NCI-H1436 treated with DMSO at 0.1 percent for 48 hours (cell line): ENCODE measurements at regions not wholly inside any gene's neighbourhood (a gene's known extent, or its start where the extent isn't known, plus 50 kb on each side); places are given as distances from the start of the nearest gene placed in this dataset.
"Not testable (repeated sequence)": the region's sequence is repeated elsewhere in the genome, so short reads cannot be mapped to it uniquely, and the experiment has no call there.

Experiments used
- DNase-seq: peaks from one replicate; lab custom pipeline; 2025; lab: John Stamatoyannopoulos, UW

DNA sequence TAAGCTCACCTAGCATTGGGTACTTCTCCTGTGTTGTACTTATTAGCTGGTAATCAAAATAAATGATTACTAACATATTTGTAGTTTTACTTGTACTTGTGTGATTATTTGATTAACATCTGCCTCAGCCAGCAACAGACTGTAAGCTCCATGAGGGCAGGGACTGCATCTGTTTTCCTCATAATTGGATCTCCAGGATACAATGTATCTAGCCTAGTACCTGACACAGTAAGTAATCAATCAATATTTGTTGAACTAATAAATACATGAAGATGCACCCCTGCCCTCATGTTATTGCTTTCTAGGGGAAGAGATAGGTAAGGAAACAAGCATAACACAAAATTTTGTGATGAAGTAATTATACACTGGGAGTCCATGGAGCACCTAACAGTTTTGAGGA, 101.5 kb downstream of the TENT5C start:
- DNase-seq = no peak

DNA sequence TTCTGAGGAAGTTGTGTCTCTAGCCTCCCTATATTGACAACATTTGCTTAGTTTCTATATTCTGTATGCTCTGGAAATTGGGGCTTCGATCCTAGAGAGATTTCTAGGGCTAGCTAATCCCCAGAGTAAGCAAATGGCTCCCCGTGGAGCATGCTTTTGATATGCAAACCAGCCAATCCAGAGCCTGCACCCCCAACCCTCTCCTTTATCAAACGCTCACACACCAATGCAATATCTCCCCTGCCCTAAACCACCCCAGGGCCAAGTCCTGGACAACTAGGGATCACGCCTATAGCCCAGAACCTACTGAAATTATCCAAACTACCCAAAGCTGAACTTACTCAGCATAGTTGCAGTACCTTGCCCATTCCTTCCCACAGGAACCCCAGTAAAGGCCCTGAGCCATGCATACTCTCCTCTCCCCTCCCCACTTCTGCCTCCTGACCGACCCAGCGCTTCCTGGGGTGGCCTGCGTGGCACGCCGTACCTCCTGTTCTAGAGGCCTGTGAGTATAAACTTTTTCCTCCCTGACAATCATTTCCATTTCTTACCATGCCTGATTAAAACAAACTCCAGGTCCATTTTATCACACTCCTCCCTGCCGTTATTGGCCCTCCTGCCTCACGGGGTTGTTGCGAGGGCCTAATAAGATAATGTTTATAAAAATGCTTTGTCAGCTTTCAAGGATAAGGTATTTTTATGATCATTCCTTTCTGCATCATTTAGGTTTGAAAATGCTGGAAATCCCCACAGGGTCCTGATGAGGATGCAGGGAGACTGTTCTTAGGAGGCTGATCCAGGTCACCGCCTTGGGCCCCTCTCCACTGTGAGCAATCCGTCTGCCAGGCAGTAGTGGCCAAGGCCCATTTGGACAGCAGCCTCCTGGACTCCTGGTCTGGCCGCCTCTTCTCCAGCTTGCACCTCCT, 102.7 kb downstream of the TENT5C start:
- DNase-seq = no peak

DNA sequence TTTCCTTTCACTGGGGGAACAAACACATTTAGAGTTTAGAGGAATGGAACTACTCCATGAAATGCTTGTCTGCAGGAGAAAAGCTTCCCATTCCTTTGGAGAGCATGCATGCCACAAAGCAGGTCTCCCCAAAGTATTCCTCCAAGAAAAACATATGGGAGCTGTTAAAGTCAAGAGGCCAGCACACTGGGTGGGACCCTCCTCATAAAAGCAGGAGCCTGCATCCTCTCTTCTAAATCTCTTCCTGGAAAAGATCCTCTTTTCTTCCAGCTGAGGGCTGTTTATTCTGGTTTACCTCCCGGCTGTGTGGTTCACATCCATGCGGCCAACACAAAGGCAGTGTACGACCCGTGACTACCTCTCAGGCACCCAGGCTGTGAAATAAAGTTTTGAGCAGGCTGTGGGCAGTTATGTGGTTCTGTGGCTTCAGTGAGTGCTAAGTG, 103.4 kb downstream of the TENT5C start:
- no peak for DNase-seq

DNA sequence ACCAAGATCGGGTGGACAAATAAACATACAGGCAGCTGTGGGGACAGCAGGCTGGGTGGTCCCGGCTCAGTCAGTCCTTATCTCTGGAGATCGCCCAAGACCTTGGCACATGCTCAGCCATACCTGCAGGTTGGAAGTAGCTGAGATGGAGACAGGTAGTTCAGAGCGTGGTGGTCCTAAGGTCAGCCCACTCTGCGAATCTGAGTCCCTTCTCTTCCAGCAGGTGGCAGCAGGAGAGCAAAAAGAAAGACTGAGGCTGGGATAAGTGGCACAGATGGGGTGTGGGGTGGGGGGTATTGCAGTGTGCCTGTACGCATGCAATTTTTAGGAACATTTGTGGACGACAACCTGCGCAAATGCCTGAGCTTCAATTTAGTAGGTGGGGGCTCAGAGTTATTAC, 104.9 kb downstream of the TENT5C start:
- DNase-seq = no peak

DNA sequence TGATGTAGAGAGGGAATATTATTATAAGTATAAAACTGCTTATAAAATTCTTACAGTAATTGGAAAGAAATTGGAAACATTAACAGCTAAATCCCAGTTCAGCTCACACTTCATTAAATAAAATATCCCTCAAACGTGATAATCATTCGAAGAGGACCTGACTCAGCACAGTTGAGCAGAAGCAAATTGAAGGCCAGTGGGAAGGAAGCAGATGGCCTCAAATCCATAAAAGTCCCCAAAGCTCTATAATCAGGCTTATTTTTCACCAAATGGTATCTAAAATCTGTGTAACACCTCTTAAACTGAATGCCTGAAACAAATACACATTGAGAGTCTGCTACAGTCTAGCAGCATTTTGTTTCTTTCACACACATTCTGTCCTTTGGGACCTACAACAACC, 106.8 kb downstream of the TENT5C start:
- DNase-seq = no peak

DNA sequence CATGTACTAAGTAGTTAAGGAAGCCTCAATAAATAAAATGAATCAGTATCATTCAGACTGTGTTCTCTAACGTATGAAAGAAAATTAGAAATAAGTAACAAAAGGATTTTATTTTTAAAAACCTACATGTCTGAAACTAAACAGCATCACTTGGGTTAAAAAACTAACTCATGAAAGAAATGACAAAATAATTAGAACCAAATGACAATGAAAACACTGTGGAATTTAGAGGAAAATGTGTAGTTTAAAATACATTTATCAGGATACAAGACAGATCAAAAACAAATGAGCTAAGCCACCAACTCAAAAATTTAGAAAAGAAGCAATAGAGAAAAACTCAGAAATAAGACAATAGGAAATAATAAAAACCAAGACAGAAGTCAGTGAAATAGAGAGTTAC, 108.7 kb downstream of the TENT5C start:
- no peak for DNase-seq

DNA sequence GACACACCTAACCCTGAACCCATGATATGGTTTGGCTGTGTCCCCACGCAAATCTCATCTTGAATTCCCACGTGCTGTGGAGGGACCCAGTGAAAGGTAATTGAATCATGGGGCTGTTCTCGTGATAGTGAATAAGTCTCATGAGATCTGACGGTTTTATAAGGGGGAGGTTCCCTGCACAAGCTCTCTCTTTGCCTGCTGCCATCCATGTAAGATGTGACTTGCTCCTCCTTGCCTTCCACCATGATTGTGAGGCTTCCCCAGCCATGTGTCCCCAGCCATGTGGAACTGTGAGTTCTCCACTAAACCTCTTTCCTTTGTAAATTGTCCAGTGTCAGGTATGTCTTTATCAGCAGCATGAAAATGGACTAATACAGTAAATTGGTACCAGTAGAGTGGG, 110.2 kb downstream of the TENT5C start:
- DNase-seq = not testable (repeated sequence)

DNA sequence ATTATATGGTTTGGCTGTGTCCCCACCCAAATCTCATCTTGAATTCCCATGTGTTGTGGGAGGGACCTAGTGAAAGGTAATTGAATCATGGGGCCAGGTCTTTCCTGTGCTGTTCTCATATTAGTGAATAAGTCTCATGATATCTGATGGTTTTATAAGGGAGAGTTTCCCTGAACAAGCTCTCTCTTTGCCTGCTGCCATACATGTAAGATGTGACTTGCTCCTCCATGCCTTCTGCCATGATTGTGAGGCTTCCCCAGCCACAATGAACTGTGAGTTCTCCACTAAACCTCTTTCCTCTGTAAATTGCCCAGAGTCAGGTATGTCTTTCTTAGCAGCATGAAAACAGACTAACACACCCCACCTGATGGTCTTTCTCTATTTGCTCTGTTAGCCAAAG, 112.1 kb downstream of the TENT5C start:
- DNase-seq = not testable (repeated sequence)

DNA sequence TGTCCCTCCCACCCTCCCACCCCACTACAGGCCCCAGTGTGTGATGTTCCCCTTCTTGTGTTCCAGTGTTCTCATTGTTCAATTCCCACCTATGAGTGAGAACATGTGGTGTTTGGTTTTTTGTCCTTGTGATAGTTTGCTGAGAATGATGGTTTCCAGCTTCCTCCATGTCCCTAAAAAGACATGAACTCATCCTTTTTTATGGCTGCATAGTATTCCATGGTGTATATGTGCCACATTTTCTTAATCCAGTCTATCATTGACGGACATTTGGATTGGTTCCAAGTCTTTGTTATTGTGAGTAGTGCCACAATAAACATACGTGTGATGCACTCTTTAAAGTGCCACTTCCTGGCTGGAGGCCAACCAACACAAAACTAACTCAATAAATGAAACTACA, 112.7 kb downstream of the TENT5C start:
- DNase-seq = not testable (repeated sequence)

DNA sequence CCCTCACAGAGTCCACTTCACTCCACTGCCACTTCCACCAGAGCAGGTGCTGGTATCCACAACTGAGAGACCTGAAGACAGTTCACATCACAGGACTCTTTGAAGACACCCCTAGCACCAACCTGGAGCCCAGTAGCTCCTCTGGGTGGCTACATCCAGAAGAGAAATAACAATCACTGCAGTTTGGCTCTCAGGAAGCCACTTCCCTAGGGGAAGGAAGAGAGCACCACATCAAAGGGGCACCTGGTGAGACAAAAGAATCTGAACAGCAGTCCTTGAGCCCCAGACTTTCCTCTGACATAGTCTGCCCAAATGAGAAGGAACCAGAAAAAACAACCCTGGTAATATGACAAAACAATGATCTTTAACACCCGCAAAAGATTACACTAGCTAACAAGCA, 113.2 kb downstream of the TENT5C start:
- DNase-seq = no peak

DNA sequence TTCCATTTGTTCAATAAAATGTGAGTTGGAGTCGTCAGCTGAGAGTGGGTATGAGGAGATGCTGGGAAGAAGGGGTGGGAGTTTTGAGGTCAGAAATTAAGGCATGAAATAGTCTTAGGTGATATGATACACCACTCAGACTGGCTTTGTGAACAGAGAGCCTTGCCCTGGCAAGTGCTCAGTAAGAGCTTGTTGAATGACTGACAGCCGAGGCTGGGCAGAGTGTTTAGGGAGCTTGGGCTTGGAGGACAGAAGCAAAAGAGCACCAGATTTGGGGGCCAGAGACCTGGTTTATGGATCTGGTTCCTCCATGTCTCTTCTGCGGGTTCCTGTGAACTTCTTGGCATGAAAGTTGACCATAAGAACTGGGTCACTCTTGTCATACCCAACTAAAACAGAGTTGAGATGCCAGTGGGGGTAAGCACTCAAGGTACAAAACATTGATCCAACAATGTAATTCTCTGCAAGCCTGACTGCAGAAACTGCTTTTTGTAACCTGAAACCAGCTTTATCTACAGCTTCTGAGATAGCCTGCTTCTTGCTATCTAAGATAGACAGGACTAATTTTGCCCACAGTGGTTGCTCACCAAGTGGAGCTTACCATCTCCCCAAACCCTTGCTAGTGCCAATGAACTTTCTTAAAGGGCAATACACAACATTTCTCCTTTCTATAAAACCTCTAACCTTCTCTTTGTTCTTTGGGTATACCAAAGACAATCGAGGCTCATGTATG, 126.4 kb downstream of the TENT5C start:
- no peak for DNase-seq

DNA sequence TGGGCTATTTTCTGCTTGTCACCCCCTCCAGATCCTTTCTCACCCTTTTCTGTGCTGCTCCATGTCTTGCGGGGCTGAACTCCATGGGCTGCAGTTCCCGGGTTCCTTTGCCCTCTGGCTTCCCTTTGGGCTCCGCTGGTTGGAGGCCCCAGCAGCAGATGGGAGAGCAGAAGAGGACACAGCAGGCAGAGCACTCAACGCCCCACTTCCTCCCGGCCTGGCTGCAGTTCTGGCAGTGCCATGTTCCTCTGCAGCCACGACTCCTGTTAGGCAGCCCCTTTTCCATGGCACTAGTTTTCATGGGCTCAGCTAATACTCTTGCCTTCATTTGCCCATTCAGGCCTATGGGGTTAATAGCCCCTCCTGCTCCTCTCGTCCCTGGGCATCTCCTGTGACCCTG, 127.1 kb downstream of the TENT5C start:
- DNase-seq = no peak

DNA sequence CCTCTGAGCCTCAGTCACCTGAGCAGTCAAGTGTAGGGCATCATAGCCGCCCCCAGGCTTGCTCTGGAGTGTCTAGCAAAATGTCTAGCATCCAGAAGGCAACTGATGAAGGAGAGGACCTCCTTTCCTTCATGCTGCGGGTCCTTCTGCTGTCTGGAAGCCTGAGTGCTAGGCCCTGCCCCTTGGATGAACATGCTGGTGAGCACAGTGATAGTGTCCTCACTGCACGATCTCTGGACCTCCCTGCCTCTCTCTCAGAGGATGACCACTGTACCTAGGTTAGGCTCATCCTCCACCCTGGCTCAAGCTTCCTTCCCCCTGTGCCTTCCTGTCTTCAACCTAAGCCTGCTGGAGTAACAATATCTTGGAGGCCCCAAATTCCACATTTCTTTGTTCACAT, 128.6 kb downstream of the TENT5C start:
- DNase-seq = no peak

DNA sequence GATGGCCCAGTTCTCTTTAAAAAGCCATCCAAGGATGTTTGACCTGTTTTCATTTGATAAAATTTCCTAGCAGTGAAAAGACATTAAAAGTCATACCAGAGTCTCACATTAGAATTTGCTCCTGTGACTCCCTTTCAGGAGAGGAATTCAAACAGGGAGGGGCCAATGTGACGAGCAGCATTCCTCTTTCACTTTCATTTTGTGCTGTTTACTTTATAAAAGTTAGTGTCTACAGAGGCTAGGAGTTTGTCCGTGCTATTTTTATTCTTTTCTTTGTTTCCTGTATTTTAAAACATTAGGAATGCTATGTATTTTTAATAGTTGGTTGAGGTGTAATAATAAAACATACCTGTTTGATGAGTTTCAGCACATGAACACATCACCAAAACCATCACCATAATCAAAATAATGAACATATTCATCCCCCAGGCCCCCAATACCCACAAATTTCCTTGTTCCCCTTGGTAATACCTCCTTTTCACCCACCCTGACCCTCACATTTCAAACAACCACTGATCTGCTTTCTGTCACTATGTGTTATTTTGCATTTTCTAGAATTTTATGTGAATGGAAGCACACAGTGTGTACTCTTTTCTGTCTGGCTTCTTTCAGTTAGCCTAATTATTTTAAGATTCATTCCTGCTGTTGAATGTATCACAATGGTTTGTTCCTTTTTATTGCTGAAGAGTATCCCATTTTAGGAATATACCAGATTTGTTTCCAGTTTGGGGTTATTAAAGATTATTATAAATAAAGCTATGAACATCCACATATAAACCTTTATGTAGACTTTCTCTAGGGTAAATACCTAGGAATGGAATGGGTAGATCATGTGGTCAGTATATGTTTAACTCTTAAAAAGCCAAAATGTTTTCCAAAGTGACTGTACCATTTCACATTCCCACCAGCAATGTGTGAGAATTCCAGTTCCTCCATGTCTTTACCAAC, 129.5 kb downstream of the TENT5C start:
- no peak for DNase-seq

DNA sequence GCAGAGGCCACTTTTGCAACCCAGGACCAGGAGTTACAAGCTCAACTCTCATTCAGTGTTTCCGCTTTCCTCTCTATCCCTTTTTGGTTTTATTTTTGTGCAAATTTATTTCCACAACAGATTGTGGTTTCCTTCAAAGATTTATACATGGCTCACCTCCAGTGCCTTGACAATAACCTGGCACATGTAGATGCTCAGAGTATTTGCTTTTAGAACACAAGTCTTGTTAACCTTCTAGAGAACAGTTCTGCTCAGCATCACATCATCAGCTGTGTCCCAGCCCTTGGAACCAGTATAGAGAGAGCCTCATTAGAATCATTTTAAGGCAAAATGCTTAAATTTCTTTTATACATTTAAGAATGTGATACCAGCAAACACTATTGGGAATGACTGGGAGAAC, 133.7 kb downstream of the TENT5C start:
- no peak for DNase-seq

DNA sequence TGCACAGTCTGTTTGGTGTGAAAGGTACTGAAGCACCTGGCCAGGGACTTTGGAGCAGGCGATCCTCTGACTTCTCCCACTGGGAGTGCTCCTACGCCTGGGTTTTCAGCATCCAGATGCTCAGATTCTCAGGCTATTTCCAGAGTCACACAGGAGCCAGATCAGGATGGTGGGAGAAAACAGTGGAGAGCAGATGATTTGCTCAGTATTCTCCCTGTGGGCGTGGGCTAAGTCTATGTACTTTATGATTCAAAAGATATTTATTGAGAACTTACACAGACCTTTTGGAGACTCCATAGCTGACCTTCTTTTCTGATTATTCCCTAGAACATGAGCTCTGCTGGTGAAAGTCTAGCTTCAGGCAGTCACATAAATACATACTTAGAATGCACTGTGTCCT, 134.6 kb downstream of the TENT5C start:
- DNase-seq = no peak

DNA sequence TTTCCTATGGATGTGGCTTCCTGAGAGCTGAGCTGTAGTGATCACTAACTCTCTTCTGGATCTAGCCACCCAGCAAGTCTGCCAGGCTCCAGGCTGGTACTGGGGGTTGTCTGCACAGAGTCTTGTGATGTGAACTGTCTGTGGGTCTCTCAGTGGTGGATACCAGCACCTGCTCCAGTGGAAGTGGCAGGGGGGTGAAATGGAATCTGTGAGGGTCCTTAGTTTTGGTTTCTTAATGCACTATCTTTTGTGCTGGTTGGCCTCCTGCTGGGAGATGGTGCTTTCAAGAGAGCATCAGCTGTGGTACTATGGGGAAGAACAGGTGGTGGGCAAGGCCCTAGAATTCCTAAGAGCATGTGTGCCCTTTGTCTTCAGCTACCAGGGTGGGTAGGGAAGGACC, 140.7 kb downstream of the TENT5C start:
- DNase-seq = not testable (repeated sequence)

DNA sequence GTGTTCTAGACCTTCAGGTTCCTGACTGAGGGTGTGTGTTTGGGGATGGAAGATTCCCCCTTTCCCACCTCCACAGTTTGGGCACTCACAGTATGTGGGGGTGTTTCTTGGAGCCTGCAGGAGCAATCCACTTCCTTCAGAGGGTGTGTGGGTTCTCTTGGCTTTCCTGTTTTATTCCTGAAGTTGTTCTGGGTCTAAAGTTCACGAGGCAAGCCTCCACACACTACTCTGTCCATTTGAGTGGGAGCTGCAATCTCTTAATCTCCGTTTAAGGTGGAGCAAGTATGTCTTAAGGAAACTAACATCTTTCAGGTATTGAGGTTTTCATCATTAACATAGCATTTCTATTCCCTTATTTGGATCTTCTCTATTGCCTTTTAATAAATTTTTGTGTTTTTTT, 141.8 kb downstream of the TENT5C start:
- DNase-seq = no peak

DNA sequence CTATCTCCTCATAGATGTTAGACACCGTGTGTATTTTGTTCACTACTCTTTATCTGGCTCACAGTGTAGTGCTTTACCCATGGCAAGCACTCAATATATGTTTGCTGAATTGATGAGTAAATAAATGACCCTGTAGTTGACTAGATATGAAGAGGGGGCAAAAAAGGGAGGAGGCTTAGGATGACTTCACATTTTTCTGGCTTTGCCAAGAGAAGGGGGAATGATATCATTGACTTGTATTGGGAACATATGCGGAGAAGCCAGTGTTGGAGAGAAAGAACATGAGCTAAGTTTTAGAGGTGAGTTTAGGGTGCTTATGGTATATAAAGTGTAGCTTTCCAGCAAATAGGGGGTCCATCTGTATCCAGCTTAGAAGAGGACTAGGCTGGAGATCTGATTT, 145.5 kb downstream of the TENT5C start:
- no peak for DNase-seq

DNA sequence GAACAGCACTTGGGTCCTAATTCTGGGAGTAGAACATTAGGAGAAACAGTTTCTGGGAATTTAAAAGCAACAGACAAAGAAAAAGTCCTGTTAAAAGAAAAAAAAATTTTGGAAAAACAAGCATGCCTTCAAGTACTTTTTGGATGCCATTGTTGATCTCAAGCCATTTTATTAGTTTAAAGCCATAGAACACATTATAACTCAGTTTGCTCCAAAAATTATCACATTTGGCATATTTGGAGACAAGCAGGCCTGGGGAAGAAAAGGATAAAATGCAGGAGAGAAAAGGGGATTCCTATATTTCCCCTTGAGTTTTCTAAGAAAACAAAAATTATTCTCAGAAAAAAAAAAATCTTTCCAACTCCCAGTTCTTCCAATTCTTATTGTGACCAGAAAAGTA, 146.8 kb downstream of the TENT5C start:
- DNase-seq = no peak

DNA sequence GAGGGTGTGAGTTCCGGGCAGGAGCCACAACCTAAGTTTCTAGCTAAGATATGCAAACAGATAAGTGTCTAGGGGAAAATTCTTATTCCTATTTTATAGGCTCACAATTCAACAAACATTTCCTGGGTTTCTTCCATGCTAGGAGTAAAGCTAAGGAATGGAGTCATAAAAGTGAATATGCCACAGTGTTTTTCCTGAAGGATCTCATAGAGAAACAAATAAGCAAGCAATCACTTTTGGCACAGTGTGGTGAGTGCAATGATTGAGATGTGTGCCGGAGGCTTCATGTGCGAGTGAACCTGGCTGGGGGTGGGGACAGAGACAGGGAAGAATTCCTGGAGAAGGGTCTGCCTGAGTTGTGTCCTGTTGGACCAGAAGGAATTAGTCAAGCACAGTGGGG, 147.4 kb downstream of the TENT5C start:
- no peak for DNase-seq

DNA sequence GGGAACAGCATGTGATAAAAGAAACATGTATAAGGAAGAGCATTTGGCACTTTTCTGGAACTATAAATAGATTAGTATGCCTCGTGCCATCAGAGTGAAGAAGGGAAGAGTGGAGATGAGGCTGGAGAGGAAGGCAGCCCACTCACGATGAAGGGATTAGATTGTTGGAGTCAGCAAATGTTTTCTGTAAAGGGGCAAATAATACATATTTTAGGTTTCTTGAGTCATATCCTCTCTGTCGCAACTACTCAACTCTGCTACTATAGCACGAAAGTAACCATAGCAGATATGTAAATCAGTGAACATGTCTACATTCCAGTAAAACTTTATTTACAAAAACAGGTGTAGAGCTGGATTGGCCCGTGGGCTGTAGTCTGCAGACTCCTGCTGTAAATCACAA, 147.8 kb downstream of the TENT5C start:
- no peak for DNase-seq
